ENCODE measurements at regions not wholly inside any gene's neighbourhood (a gene's known extent, or its start where the extent isn't known, plus 50 kb on each side); places are given as distances from the start of the nearest gene placed in this dataset.
"Not testable (repeated sequence)": the region's sequence is repeated elsewhere in the genome, so short reads cannot be mapped to it uniquely, and the experiment has no call there.

- no peak overlapping the region for H3K27ac ChIP-seq
- DNase-seq (ENCODE audit: low read depth, low spot score), result no peak
These were observed 105.8 kb downstream of the TANC2 start for GRCh38 chr17:63071797-63072196.

GRCh38 chr17:63075969-63076368, 109.9 kb downstream of the TANC2 start:
- no peak for DNase-seq (ENCODE audit: low read depth, low spot score)
- H3K27ac ChIP-seq, result no peak overlapping the region

GRCh38 chr17:63078707-63079106, 112.7 kb downstream of the TANC2 start:
- peak overlapping the region; percentile 72 for H3K27ac ChIP-seq
- DNase-seq (ENCODE audit: low read depth, low spot score), result no peak

- peak overlapping the region; percentile 38 for H3K27ac ChIP-seq
- no peak for DNase-seq (ENCODE audit: low read depth, low spot score)
These were observed 116.3 kb downstream of the TANC2 start for GRCh38 chr17:63082273-63082861.

- peak overlapping the region; percentile 38 for H3K27ac ChIP-seq
- DNase-seq (ENCODE audit: low read depth, low spot score), result no peak
These were observed 116.9 kb downstream of the TANC2 start for GRCh38 chr17:63082952-63083351.

- DNase-seq (ENCODE audit: low read depth, low spot score), result no peak
- H3K27ac ChIP-seq, result peak overlapping the region; percentile 52
These were observed 120.6 kb downstream of the TANC2 start for GRCh38 chr17:63086483-63087185.

GRCh38 chr17:63090358-63091114, 124.5 kb downstream of the TANC2 start:
- DNase-seq (ENCODE audit: low read depth, low spot score); H3K27ac ChIP-seq: not testable (repeated sequence)

- DNase-seq (ENCODE audit: low read depth, low spot score); H3K27ac ChIP-seq: not testable (repeated sequence)
These were observed 125.9 kb downstream of the TANC2 start for GRCh38 chr17:63091909-63092308.

- peak overlapping the region; percentile 37 for H3K27ac ChIP-seq
- DNase-seq (ENCODE audit: low read depth, low spot score), result no peak
These were observed 128.6 kb downstream of the TANC2 start for GRCh38 chr17:63094631-63095030.

GRCh38 chr17:63095459-63095858, 129.4 kb downstream of the TANC2 start:
- H3K27ac ChIP-seq, result peak overlapping the region; percentile 37
- DNase-seq (ENCODE audit: low read depth, low spot score), result peak; percentile 34

- H3K27ac ChIP-seq, result peak overlapping the region; percentile 37
- DNase-seq (ENCODE audit: low read depth, low spot score), result no peak
These were observed 129.8 kb downstream of the TANC2 start for GRCh38 chr17:63095879-63096278.

GRCh38 chr17:63096426-63096825, 130.4 kb downstream of the TANC2 start:
- no peak overlapping the region for H3K27ac ChIP-seq
- no peak for DNase-seq (ENCODE audit: low read depth, low spot score)

- no peak for DNase-seq (ENCODE audit: low read depth, low spot score)
These were observed 133.4 kb downstream of the TANC2 start for GRCh38 chr17:63099425-63099824.

GRCh38 chr17:63102034-63102433, 136.0 kb downstream of the TANC2 start:
- no peak for DNase-seq (ENCODE audit: low read depth, low spot score)
- H3K27ac ChIP-seq, result no peak overlapping the region

More at GRCh38 chr17:63099425-63099824, 133.4 kb downstream of the TANC2 start:
- H3K27ac ChIP-seq, result no peak overlapping the region

- no peak for DNase-seq (ENCODE audit: low read depth, low spot score)
- H3K27ac ChIP-seq, result no peak overlapping the region
These were observed 140.0 kb downstream of the TANC2 start for GRCh38 chr17:63106050-63106449.

- no peak for DNase-seq (ENCODE audit: low read depth, low spot score)
- H3K27ac ChIP-seq, result no peak overlapping the region
These were observed 143.6 kb downstream of the TANC2 start for GRCh38 chr17:63109661-63110060.

- no peak for DNase-seq (ENCODE audit: low read depth, low spot score)
- H3K27ac ChIP-seq, result no peak overlapping the region
These were observed 147.1 kb downstream of the TANC2 start for GRCh38 chr17:63113167-63113566.

GRCh38 chr17:63116228-63116627, 150.2 kb downstream of the TANC2 start:
- H3K27ac ChIP-seq, result no peak overlapping the region

GRCh38 chr17:63116967-63117830, 151.2 kb downstream of the TANC2 start:
- H3K27ac ChIP-seq, result no peak overlapping the region
- DNase-seq (ENCODE audit: low read depth, low spot score), result peak; percentile 66

More at GRCh38 chr17:63116228-63116627, 150.2 kb downstream of the TANC2 start:
- DNase-seq (ENCODE audit: low read depth, low spot score), result no peak

GRCh38 chr17:63120406-63120805, 154.4 kb downstream of the TANC2 start:
- DNase-seq (ENCODE audit: low read depth, low spot score), result no peak
- no peak overlapping the region for H3K27ac ChIP-seq
